Keratinocyte (primary cell): ENCODE measurements at regions not wholly inside any gene's neighbourhood (a gene's known extent, or its start where the extent isn't known, plus 50 kb on each side); places are given as distances from the start of the nearest gene placed in this dataset.

Source experiments
- CTCF ChIP-seq, 3 experiments: IDR thresholded peaks in 1 of 3; conservative IDR thresholded peaks in 1 of 3; optimal IDR thresholded peaks in 1 of 3; 2 replicates in 2 of 3; 3 replicates in 1 of 3; pipeline versions ENCODE3 to v1.5.1; 2011; ENCODE audit warnings: low read length in 3 of 3, mild to moderate bottlenecking in 3 of 3, moderate library complexity in 2 of 3, control low read depth in 1 of 3, inconsistent platforms in 1 of 3; ENCODE audit not compliant: insufficient read depth in 2 of 3; ENCODE audit errors: extremely low read depth in 1 of 3
- EZH2 ChIP-seq: IDR thresholded peaks from one replicate; pipeline ENCODE4 v1.6.1; 2012; ENCODE audit warnings: inconsistent platforms, mild to moderate bottlenecking, low read length, moderate library complexity

DNA sequence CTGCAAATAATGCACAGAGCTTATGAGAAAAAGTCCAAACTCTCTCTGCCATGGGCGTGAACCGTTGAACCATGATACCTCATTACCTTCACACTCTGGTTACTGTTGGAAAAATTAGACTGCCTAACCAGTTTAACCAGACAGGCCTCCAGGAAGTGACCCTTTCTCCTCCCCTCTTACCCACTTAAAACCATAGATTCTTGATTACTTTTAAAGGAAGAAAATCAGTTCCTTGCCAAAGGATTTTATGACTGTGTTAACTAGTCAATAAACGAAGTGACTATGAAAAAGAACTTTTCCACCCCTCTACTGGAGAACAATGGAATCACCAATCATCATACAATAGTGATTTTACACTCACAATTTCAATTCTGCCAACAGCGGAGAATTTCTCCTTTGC lies 254.0 kb upstream of the ATP2B1 start:
- peak in 1 of 3 experiments; percentile 15 for TF ChIP-seq CTCF (optimal IDR thresholded peaks at IDR 0.05 in 1 of 3, IDR thresholded peaks at IDR 0.05 in 1 of 3, conservative IDR thresholded peaks at IDR 0.05 in 1 of 3; ENCODE audit: extremely low read depth in 1 of 3, insufficient read depth in 2 of 3, low read length in 3 of 3)
- no peak for TF ChIP-seq EZH2
